ENCODE measurements at regions not wholly inside any gene's neighbourhood (a gene's known extent, or its start where the extent isn't known, plus 50 kb on each side); places are given as distances from the start of the nearest gene placed in this dataset.

DNA sequence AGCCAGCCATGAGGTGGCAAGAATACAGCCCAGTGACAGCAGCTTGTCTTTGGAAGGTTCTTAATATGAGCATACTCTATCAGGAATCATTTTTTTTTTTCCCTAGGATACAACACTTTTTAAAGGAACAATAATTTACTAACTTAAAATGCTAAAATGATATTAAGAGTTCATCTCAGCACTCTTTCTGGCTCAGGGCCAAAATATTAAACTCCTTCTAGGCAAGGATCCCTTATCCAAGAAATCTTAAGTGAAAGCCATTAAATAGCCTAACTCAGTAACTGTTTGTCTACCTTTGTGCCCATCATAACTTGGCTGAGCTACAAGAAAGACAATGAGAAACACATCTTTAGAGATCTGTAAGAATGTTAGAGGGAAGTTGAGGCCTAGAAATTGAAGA lies 529.5 kb upstream of the TGFBR2 start:
- H3K9me3 ChIP-seq (ENCODE audit: low read depth): no peaks in the 10 kb centered on the region
- H3K4me3 ChIP-seq: no peak overlapping the region
- peaks cover 10% of the 10 kb centered on the region for H3K4me1 ChIP-seq (ENCODE audit: insufficient read depth)
- no peak overlapping the region for H2AFZ ChIP-seq
- H3K79me2 ChIP-seq: no peaks in the 10 kb centered on the region
- TF ChIP-seq EZH2phosphoT487 (IDR thresholded peaks at IDR 0.05; ENCODE audit: low read depth, severe bottlenecking, unreplicated experiment) (no peak), CTCF (IDR thresholded peaks at IDR 0.05; ENCODE audit: poor library complexity) (no peak), EZH2 (IDR thresholded peaks at IDR 0.05; ENCODE audit: borderline replicate concordance) (no peak)
- no peaks in the 10 kb centered on the region for H3K9me2 ChIP-seq (replicated peaks; ENCODE audit: insufficient read depth)
- H3K36me3 ChIP-seq (replicated peaks; ENCODE audit: insufficient read depth, low read depth): no peaks in the 10 kb centered on the region
- no peak for DNase-seq (ENCODE audit: low spot score)
- no peaks in the 10 kb centered on the region for H3K27me3 ChIP-seq
- H4K20me1 ChIP-seq (ENCODE audit: insufficient read depth, poor library complexity, severe bottlenecking): no peaks in the 10 kb centered on the region
- H3K27ac ChIP-seq: no peak overlapping the region
- H3K4me2 ChIP-seq: no peak overlapping the region

DNA sequence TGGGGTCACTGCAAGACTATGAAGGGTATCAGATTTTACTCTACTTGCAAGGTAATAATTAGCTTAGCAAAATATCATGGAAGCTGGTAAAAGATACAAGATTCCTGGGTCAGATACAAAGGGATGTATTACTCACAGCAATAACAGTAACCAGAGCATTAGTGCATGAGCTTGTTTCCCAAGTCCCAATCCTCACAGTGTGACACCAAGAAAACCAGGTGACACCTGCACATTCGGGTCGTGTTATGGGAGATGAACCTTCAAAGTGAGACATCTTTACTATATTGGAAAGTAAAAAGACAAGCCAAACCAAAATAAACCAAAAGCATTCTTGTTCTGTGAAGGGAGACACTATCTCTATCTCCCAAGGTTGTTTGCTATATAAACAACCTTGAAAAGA lies 528.7 kb upstream of the TGFBR2 start:
- Histone ChIP-seq H3K79me2 (no peaks in the 10 kb centered on the region), H3K27ac (peak overlapping the region; percentile 55), H3K36me3 (replicated peaks; ENCODE audit: insufficient read depth, low read depth) (no peaks in the 10 kb centered on the region), H3K4me2 (peak overlapping the region; percentile 37), H2AFZ (no peak overlapping the region), H4K20me1 (ENCODE audit: insufficient read depth, poor library complexity, severe bottlenecking) (no peaks in the 10 kb centered on the region), H3K9me2 (replicated peaks; ENCODE audit: insufficient read depth) (no peaks in the 10 kb centered on the region), H3K27me3 (no peaks in the 10 kb centered on the region), H3K4me1 (ENCODE audit: insufficient read depth) (peaks cover 16% of the 10 kb centered on the region), H3K4me3 (no peak overlapping the region), H3K9me3 (ENCODE audit: low read depth) (no peaks in the 10 kb centered on the region)
- TF ChIP-seq CTCF (IDR thresholded peaks at IDR 0.05; ENCODE audit: poor library complexity) (no peak), EZH2 (IDR thresholded peaks at IDR 0.05; ENCODE audit: borderline replicate concordance) (no peak), EZH2phosphoT487 (IDR thresholded peaks at IDR 0.05; ENCODE audit: low read depth, severe bottlenecking, unreplicated experiment) (no peak)
- DNase-seq (ENCODE audit: low spot score): no peak
- 24% methylated on average over 2 of the region's 2 CpGs for WGBS (ENCODE audit: low lambda C conversion rate, missing lambda C conversion rate)

DNA sequence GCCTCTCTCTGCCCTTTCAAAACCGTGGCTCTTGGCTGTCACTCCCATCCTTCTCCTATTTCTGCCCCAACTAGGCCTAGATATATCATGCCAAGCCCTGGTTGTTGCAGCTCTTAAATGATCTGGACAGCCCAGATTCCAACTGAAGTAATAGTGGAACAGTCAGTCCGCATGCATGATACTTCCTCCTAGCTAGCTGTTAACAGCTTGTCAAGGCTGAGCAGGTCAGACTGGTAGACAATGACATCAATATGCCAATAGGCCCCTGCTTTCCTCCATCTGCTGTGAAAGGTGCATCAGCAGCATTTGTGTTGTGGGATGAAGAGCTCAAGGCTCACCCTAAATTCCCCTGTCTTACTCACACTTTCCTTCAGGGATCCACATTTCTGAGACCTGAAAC lies 527.7 kb upstream of the TGFBR2 start:
- no peaks in the 10 kb centered on the region for H3K79me2 ChIP-seq
- no peaks in the 10 kb centered on the region for H4K20me1 ChIP-seq (ENCODE audit: insufficient read depth, poor library complexity, severe bottlenecking)
- DNase-seq (ENCODE audit: low spot score): no peak
- no peak overlapping the region for H3K4me3 ChIP-seq
- no peak overlapping the region for H2AFZ ChIP-seq
- peaks cover 18% of the 10 kb centered on the region for H3K4me1 ChIP-seq (ENCODE audit: insufficient read depth)
- H3K9me2 ChIP-seq (replicated peaks; ENCODE audit: insufficient read depth): no peaks in the 10 kb centered on the region
- H3K4me2 ChIP-seq: no peak overlapping the region
- WGBS (ENCODE audit: low lambda C conversion rate, missing lambda C conversion rate): 83% methylated on average over 2 of the region's 2 CpGs
- H3K36me3 ChIP-seq (replicated peaks; ENCODE audit: insufficient read depth, low read depth): no peaks in the 10 kb centered on the region
- no peak for TF ChIP-seq EZH2 (IDR thresholded peaks at IDR 0.05; ENCODE audit: borderline replicate concordance)
- TF ChIP-seq CTCF (IDR thresholded peaks at IDR 0.05; ENCODE audit: poor library complexity): no peak
- no peak for TF ChIP-seq EZH2phosphoT487 (IDR thresholded peaks at IDR 0.05; ENCODE audit: low read depth, severe bottlenecking, unreplicated experiment)
- H3K9me3 ChIP-seq (ENCODE audit: low read depth): no peaks in the 10 kb centered on the region
- H3K27ac ChIP-seq: no peak overlapping the region
- no peaks in the 10 kb centered on the region for H3K27me3 ChIP-seq

GRCh38 chr3:30081904-30082303 lies 524.5 kb upstream of the TGFBR2 start:
- no peaks in the 10 kb centered on the region for H3K27me3 ChIP-seq
- no peaks in the 10 kb centered on the region for H4K20me1 ChIP-seq (ENCODE audit: insufficient read depth, poor library complexity, severe bottlenecking)
- DNase-seq (ENCODE audit: low spot score): peak; percentile 71
- WGBS (ENCODE audit: low lambda C conversion rate, missing lambda C conversion rate): 44% methylated on average over 3 of the region's 3 CpGs
- no peak overlapping the region for H2AFZ ChIP-seq
- H3K4me3 ChIP-seq: no peak overlapping the region
- peak overlapping the region; percentile 39 for H3K4me2 ChIP-seq
- H3K4me1 ChIP-seq (ENCODE audit: insufficient read depth): peaks cover 18% of the 10 kb centered on the region
- no peaks in the 10 kb centered on the region for H3K79me2 ChIP-seq
- peak overlapping the region; percentile 77 for H3K27ac ChIP-seq
- no peaks in the 10 kb centered on the region for H3K36me3 ChIP-seq (replicated peaks; ENCODE audit: insufficient read depth, low read depth)
- H3K9me2 ChIP-seq (replicated peaks; ENCODE audit: insufficient read depth): no peaks in the 10 kb centered on the region
- no peaks in the 10 kb centered on the region for H3K9me3 ChIP-seq (ENCODE audit: low read depth)
- TF ChIP-seq CTCF (IDR thresholded peaks at IDR 0.05; ENCODE audit: poor library complexity) (no peak), EZH2phosphoT487 (IDR thresholded peaks at IDR 0.05; ENCODE audit: low read depth, severe bottlenecking, unreplicated experiment) (no peak), EZH2 (IDR thresholded peaks at IDR 0.05; ENCODE audit: borderline replicate concordance) (no peak)

Data from hepatocyte (in vitro differentiated cells).